Body of pancreas (tissue), 4 donors: ENCODE measurements at regions not wholly inside any gene's neighbourhood (a gene's known extent, or its start where the extent isn't known, plus 50 kb on each side); places are given as distances from the start of the nearest gene placed in this dataset.

Experiments used
- CTCF ChIP-seq, 7 experiments: fragments of 450-650 bp in 4 of 7; fragments of 200-600 bp in 3 of 7; sonication (generic) in 3 of 7; IDR thresholded peaks; one replicate each; pipeline ENCODE4 v1.5.1; 2016 to 2019; ENCODE audit warnings: antibody characterized with exemption in 7 of 7
- POLR2A ChIP-seq, 3 donors: fragments of 450-650 bp; IDR thresholded peaks; one replicate each; pipeline ENCODE4 v1.6.1; 2016; ENCODE audit warnings: antibody characterized with exemption in 3 of 3, mild to moderate bottlenecking in 2 of 3

- no peak for TF ChIP-seq CTCF (IDR thresholded peaks at IDR 0.05)
- no peak for TF ChIP-seq POLR2A (IDR thresholded peaks at IDR 0.05)
Measured at GRCh38 chr15:29448320-29448719, 178.7 kb upstream of the NSMCE3 start.
